Stomach smooth muscle (tissue), 2 donors: ENCODE measurements at regions not wholly inside any gene's neighbourhood (a gene's known extent, or its start where the extent isn't known, plus 50 kb on each side); places are given as distances from the start of the nearest gene placed in this dataset.

Experiments used
- H3K27ac ChIP-seq: one replicate; pipeline ENCODE4 v1.7.0; 2013; ENCODE audit warnings: mild to moderate bottlenecking, low read length, inconsistent platforms
- H3K27me3 ChIP-seq, 2 donors: one replicate each; pipeline ENCODE4 v1.7.0; 2013; ENCODE audit warnings: low read length in 2 of 2; ENCODE audit not compliant: insufficient read depth in 2 of 2, control insufficient read depth in 1 of 2
- H3K36me3 ChIP-seq, 2 donors: one replicate each; pipeline ENCODE4 v1.7.0; 2013; ENCODE audit warnings: low read length in 2 of 2; ENCODE audit not compliant: control insufficient read depth in 2 of 2, insufficient read depth in 2 of 2
- H3K4me1 ChIP-seq: one replicate; pipeline ENCODE4 v1.7.0; 2013; ENCODE audit warnings: low read length; ENCODE audit not compliant: control insufficient read depth, insufficient read depth
- H3K4me3 ChIP-seq, 2 donors: one replicate each; pipeline ENCODE4 v1.7.0; 2013; ENCODE audit warnings: low read length in 2 of 2
- H3K9ac ChIP-seq, 2 donors: one replicate each; pipeline ENCODE4 v1.7.0; 2013; ENCODE audit warnings: low read length in 2 of 2, mild to moderate bottlenecking in 1 of 2
- H3K9me3 ChIP-seq, 2 donors: one replicate each; pipeline ENCODE4 v1.7.0; 2013; ENCODE audit warnings: low read length in 2 of 2; ENCODE audit not compliant: control insufficient read depth in 2 of 2
- donor health status: healthy.
- donor health status: Pancreatic carcinoma.

GRCh38 chr1:187641463-187641862 lies 812.7 kb downstream of the PLA2G4A start:
- Histone ChIP-seq H3K4me3 (no peak overlapping the region), H3K36me3 (no peaks in the 10 kb centered on the region), H3K9ac (no peak overlapping the region), H3K9me3 (peaks cover 0 to 4% of the 10 kb centered on the region in 2 donors), H3K4me1 (no peaks in the 10 kb centered on the region), H3K27ac (no peak overlapping the region), H3K27me3 (no peaks in the 10 kb centered on the region)

- H3K27ac ChIP-seq: no peak overlapping the region
- H3K4me1 ChIP-seq: no peaks in the 10 kb centered on the region
- H3K27me3 ChIP-seq: no peaks in the 10 kb centered on the region
Observed at GRCh38 chr1:187641907-187642306, 813.2 kb downstream of the PLA2G4A start.

GRCh38 chr1:187645651-187646050 lies 816.9 kb downstream of the PLA2G4A start:
- Histone ChIP-seq H3K27ac (no peak overlapping the region), H3K9me3 (peaks cover 0 to 2% of the 10 kb centered on the region in 2 donors), H3K9ac (no peak overlapping the region), H3K4me3 (no peak overlapping the region), H3K27me3 (no peaks in the 10 kb centered on the region), H3K36me3 (no peaks in the 10 kb centered on the region), H3K4me1 (no peaks in the 10 kb centered on the region)

More at GRCh38 chr1:187641907-187642306, 813.2 kb downstream of the PLA2G4A start:
- Histone ChIP-seq H3K9me3 (no peaks in the 10 kb centered on the region), H3K36me3 (no peaks in the 10 kb centered on the region), H3K9ac (no peak overlapping the region), H3K4me3 (no peak overlapping the region)

GRCh38 chr1:187646536-187647107 lies 817.9 kb downstream of the PLA2G4A start:
- Histone ChIP-seq H3K27ac (no peak overlapping the region), H3K4me1 (no peaks in the 10 kb centered on the region), H3K9me3 (peaks cover 0 to 2% of the 10 kb centered on the region in 2 donors), H3K4me3 (no peak overlapping the region), H3K9ac (no peak overlapping the region), H3K27me3 (no peaks in the 10 kb centered on the region), H3K36me3 (no peaks in the 10 kb centered on the region)

- Histone ChIP-seq H3K36me3 (no peaks in the 10 kb centered on the region), H3K27ac (no peak overlapping the region), H3K4me1 (no peaks in the 10 kb centered on the region), H3K27me3 (no peaks in the 10 kb centered on the region), H3K9me3 (peaks cover 0 to 2% of the 10 kb centered on the region in 2 donors), H3K4me3 (no peak overlapping the region), H3K9ac (no peak overlapping the region)
Observed at GRCh38 chr1:187648091-187648490, 819.3 kb downstream of the PLA2G4A start.

- Histone ChIP-seq H3K4me3 (no peak overlapping the region), H3K9me3 (no peaks in the 10 kb centered on the region), H3K9ac (no peak overlapping the region), H3K4me1 (no peaks in the 10 kb centered on the region), H3K36me3 (no peaks in the 10 kb centered on the region), H3K27me3 (no peaks in the 10 kb centered on the region), H3K27ac (no peak overlapping the region)
Observed at GRCh38 chr1:187654635-187655034, 825.9 kb downstream of the PLA2G4A start.

GRCh38 chr1:187655104-187655503 lies 826.4 kb downstream of the PLA2G4A start:
- H3K4me1 ChIP-seq: no peaks in the 10 kb centered on the region
- no peaks in the 10 kb centered on the region for H3K36me3 ChIP-seq
- H3K9me3 ChIP-seq: no peaks in the 10 kb centered on the region
- H3K9ac ChIP-seq: no peak overlapping the region
- no peaks in the 10 kb centered on the region for H3K27me3 ChIP-seq
- H3K27ac ChIP-seq: no peak overlapping the region
- H3K4me3 ChIP-seq: no peak overlapping the region

GRCh38 chr1:187665483-187665882 lies 836.7 kb downstream of the PLA2G4A start:
- Histone ChIP-seq H3K9me3 (no peaks in the 10 kb centered on the region), H3K4me3 (no peak overlapping the region), H3K27ac (no peak overlapping the region), H3K9ac (no peak overlapping the region), H3K4me1 (no peaks in the 10 kb centered on the region), H3K36me3 (no peaks in the 10 kb centered on the region), H3K27me3 (no peaks in the 10 kb centered on the region)

GRCh38 chr1:187680823-187681222 lies 852.1 kb downstream of the PLA2G4A start:
- no peaks in the 10 kb centered on the region for H3K9me3 ChIP-seq
- no peaks in the 10 kb centered on the region for H3K27me3 ChIP-seq
- no peak overlapping the region for H3K27ac ChIP-seq

GRCh38 chr1:187682112-187682511 lies 853.4 kb downstream of the PLA2G4A start:
- no peak overlapping the region for H3K27ac ChIP-seq
- H3K36me3 ChIP-seq: no peaks in the 10 kb centered on the region
- H3K9me3 ChIP-seq: no peaks in the 10 kb centered on the region
- H3K4me1 ChIP-seq: no peaks in the 10 kb centered on the region
- no peak overlapping the region for H3K9ac ChIP-seq
- no peak overlapping the region for H3K4me3 ChIP-seq
- H3K27me3 ChIP-seq: no peaks in the 10 kb centered on the region

More at GRCh38 chr1:187680823-187681222, 852.1 kb downstream of the PLA2G4A start:
- Histone ChIP-seq H3K9ac (no peak overlapping the region), H3K36me3 (no peaks in the 10 kb centered on the region), H3K4me1 (no peaks in the 10 kb centered on the region), H3K4me3 (no peak overlapping the region)

- Histone ChIP-seq H3K9me3 (no peaks in the 10 kb centered on the region), H3K36me3 (no peaks in the 10 kb centered on the region), H3K9ac (no peak overlapping the region), H3K27me3 (no peaks in the 10 kb centered on the region), H3K27ac (no peak overlapping the region), H3K4me1 (no peaks in the 10 kb centered on the region), H3K4me3 (no peak overlapping the region)
Observed at GRCh38 chr1:187685333-187685732, 856.6 kb downstream of the PLA2G4A start.
